Upper lobe of left lung (tissue), 4 donors: ENCODE measurements at regions not wholly inside any gene's neighbourhood (a gene's known extent, or its start where the extent isn't known, plus 50 kb on each side); places are given as distances from the start of the nearest gene placed in this dataset.

ENCODE experiments used
- CTCF ChIP-seq, 6 experiments: fragments of 450-650 bp in 4 of 6; fragments of 200-600 bp in 2 of 6; sonication (generic) in 2 of 6; IDR thresholded peaks; one replicate each; pipeline ENCODE4 v1.5.1; 2016 to 2019; ENCODE audit warnings: antibody characterized with exemption in 6 of 6
- EP300 ChIP-seq, 4 donors: sonication (generic); formaldehyde crosslinking; IDR thresholded peaks; one replicate each; pipeline ENCODE4 v1.5.1; 2017; ENCODE audit warnings: antibody characterized with exemption in 4 of 4, control low read depth in 2 of 4
- POLR2A ChIP-seq, 4 donors: fragments of 450-650 bp; IDR thresholded peaks; one replicate each; pipeline ENCODE4 v1.5.1; 2016 to 2017; ENCODE audit warnings: antibody characterized with exemption in 4 of 4, mild to moderate bottlenecking in 2 of 4
- POLR2AphosphoS5 ChIP-seq, 2 donors: sonication (generic); formaldehyde crosslinking; IDR thresholded peaks; one replicate each; pipeline ENCODE4 v1.5.1; 2017; ENCODE audit warnings: antibody characterized with exemption in 2 of 2

GRCh38 chr17:79203016-79203415 is 128.4 kb downstream of the ENGASE start:
- TF ChIP-seq CTCF (IDR thresholded peaks at IDR 0.05) = no peak
- no peak for TF ChIP-seq POLR2AphosphoS5 (IDR thresholded peaks at IDR 0.05)
- TF ChIP-seq POLR2A (IDR thresholded peaks at IDR 0.05) = no peak
- TF ChIP-seq EP300 (IDR thresholded peaks at IDR 0.05) = no peak
